NCI-H526 (cell line): ENCODE measurements at regions not wholly inside any gene's neighbourhood (a gene's known extent, or its start where the extent isn't known, plus 50 kb on each side); places are given as distances from the start of the nearest gene placed in this dataset.
"Not testable (repeated sequence)": the region's sequence is repeated elsewhere in the genome, so short reads cannot be mapped to it uniquely, and the experiment has no call there.

ENCODE experiments used
- DNase-seq, 2 experiments: peaks; one replicate each; lab custom pipeline; 2025; lab: John Stamatoyannopoulos, UW

DNA sequence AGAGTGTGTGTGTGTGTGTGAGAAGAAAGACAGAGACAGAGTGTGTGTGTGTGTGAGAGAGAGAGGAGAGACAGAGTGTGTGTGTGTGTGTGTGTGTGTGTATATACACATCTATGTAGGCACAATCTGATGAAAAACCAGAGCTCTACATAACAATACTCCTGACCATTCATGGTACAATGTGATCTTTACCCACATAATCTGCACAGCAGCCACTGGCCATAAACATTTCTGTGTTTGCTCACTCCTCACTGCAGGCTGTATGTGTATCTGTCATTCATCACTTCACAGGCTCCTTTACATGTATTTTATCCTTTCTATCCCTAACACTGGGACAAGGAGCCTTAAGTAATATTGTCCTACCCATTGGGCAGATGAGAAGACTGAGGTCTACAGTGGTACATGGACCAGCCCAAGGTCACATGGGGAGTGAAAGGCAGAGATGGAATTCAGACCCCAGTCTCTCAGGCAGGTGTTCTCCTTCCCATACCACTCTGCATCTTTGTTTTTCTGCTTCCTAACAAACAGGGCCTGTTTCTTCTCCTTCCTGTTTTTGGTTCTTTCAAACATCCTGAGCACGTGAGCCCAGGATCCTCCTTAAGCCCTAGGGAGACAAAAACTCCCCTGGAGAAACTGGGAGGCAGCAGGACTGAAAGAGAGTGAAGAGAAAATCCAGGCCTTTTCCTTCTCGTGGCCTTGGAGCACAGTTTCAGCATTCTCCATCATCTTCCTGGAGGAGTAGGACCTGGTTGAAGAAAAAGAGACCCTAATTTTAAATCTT lies 201.7 kb upstream of the MSX2 start:
- no peak for DNase-seq

DNA sequence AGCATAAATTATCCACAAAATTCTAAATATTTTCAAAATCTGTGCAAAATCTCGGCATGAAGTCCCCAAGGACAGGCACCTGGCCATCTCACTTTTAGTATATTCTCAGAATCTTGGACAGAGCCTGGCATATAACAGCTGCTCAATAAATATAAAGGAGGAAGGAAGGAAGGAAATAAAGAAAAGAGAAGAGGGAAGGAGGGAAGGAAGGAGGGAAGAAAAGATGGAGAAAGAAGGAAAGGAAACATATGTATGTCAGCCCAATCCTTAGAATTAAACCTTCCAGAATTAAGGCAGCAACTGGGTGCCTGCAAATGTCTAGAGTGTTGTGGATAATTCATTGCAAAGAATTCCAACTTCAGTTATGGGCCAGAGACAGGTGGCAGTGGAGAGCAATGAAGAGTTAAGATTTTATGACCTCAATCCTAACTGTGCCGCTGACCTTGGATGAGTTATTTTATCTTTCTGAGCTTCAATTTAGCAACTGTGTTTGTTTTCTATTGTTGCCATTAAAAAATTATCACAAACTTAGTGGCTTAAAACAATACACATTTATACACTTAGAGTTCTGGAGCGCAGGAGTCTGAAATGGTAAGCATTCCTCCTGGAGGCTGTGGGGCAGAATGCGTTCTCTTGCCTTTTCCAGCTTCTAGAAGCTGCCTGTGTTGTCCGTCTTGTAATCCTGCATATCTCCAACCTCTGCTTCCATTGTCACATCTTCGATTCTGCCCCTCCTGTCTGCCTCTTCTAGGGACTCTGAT lies 200.9 kb upstream of the MSX2 start:
- no peak for DNase-seq

DNA sequence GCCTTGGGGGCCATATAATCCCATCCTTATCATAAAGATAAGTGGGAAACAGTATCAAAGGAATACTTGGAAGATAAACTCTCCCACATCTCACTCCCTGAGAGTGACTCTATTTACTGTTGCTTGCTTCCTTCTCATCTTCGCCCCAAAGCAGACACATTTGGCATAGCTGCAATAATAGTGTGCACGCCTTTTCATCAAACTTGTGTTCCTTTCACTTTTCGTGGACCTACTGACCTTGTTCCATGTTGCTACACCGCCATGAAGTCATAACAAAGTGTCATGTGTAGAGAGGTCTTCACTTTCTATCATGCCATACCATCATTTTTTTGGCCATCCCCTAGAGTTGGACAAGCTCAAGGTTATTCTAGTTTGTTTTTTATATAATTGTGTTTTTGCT lies 200.0 kb upstream of the MSX2 start:
- DNase-seq = no peak

DNA sequence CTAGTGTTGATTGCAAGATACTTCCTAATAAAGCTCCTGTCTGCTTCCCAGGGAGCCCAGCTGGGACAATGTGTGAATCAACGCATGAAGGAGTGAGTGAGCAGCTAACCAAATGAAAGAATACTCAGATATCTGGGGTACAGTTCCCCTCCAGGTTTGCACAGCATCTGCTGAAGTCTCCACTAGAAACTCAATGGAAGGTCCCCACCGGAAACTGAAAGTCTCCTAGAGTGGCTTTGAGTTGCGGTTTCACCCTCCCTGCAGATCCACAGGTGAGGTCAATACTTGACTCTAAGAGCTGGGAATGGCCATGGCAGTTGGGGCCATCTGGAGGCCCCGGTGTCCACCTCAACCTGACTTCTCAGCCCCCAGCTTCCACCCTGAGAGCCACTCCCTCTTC lies 198.2 kb upstream of the MSX2 start:
- DNase-seq = no peak

DNA sequence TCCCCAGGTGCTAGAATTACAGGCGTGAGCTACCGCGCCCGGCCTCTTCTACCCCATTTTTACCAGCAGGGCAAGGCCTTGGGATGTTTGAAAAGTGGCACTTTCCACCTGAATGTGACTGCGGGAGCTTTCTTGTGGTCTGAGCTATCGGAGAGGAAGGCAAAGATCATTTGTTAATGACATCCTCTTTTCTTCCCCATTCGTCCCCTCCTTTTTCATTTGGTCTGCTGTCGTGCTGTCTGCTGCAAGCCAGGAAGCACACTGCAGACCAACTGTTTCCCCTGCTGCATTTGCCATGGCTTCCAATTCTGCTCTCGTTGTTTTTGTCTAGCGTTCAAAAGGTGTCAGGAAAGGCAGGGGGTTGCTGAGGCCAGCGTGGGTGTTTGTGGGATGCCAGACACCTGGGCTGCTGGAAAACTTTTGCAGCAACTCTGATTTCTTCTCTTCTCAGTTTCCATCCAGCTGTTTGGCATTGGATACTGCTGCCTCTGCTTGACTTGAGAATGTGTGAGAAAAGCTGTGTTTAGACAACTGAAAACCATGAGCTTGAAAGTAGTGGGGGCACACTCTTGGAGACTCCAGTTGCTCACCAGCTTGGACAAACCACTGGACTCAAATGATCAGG lies 196.4 kb upstream of the MSX2 start:
- DNase-seq = no peak

DNA sequence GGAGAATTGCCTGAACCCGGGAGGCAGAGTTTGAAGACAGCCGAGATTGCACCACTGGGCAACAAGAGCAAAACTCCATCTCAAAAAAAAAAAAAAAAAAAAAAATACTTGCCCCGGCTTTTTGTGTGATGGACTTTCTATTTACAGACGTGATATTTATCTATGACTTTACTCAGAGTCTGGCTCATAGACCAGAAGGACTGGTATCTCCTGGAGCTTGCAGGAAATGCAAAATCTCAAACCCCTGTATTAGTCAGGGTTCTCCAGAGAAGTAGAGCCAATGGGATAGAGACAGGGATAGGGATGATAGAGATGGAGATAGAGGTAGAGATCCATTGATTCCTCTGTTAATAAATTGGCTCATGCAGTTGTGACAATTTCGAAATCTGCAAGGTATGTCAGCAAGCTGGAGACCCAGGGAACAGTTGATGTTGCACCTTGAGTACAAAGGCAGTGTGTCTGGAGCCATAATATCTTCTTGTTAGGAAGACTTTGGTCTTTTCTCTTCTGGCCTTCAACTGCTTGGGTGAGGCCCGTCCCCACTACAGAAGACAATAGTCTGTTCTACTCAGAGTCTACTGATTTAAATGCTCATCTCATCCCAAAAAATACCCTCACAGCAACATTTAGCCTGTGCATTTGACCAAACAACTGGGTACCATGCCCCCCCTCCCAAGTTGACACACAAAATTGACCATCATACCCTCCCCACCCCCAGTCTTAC lies 195.4 kb upstream of the MSX2 start:
- DNase-seq = no peak

DNA sequence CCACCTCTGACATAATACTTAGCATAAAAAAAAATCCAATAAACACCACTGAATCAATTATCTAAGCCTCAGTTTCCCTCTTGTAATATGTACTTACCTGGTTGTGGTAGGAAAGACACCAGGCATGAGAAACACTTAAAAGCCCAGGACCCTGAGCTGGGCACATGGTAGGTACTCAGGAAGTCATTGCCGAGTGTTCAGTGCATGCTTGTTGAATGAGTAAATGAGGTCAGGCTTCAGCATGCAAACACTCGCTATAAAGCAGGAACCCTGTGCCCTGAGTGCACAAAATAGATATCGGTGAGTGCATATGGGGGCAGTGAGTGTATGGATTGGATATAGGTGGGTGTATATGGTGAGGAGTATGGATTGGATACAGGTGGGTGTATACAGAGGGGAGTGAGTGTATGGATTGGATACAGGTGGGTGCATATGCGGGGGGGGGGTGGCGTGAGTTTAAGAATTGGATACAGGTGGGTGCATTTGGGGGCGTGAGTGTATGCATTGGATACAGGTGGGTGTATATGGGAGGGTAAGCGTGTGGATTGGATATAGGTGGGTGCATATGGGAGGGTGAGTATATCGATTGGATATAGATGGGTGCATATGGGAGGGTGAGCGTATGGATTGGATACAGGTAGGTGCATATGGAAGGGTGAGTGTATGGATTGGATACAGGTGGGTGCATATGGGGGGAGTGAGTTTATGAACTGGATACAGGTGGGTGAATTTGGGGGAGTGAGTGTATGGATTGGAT lies 194.3 kb upstream of the MSX2 start:
- no peak for DNase-seq

DNA sequence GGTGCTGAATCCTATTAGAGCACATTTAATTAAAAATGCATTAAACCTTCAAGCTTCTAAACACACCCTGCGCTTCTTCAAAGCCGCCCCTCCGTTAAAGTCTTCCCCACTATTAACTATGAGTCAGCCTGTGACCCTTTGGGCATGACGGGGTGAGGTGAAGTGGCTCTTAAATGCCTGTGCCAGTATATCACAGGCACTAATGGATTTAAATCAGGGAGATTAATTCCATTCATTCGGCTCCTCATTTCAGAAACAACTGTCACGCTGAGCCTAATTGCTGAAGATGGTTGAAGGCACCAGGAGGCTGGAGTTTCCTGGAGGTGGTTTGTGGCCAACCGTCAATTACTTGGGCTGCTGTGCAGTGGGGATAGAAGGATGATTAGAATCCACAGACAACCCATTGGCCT lies 192.6 kb upstream of the MSX2 start:
- DNase-seq = no peak

DNA sequence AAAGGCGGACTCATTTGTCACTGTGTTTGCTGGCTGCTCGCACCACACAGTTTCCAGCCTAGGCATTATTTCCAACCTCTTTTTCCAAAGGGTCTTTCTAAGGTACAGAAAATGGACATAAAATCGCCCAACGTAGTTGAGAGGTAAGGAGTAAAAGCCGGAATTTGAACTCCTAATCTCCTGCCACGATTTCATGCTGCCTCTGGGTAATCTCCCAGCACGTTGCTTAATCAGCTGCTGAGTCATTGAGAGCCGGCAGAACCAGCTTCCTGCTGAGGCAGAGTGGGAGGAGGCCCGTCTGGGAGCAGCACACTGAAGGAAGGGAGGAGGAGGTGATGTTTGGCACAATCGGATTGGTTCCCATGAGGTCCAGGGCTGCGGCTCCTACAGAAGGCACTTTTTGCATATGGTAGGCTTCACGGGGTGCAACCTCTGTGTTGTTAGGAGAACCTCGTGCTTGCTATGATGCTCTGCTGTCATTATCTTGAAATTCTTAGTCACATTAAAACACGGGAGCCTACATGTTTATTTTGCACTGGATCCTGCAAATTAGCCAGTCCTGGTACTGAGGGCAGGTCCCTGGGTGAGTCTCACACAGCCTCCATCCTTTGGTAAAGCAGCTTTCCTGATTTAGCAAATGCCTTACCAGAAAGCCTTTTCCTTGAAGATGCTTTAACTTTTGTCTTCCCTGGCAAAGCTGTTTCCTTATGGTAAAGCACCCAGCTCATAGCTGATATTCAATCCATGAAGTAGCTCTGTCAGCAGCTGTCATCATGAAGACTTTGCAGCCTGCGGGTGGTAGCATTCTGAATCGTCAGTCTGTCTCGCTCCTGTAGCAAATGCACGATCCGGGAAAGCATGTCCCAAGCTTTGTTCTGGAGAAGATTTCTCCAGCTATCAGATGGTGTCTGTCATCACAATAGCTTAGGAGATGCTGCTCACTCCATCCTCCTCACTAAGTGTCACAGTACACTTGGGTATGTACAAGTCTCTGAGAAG lies 191.6 kb upstream of the MSX2 start:
- DNase-seq = peak; percentile 47 to 56

DNA sequence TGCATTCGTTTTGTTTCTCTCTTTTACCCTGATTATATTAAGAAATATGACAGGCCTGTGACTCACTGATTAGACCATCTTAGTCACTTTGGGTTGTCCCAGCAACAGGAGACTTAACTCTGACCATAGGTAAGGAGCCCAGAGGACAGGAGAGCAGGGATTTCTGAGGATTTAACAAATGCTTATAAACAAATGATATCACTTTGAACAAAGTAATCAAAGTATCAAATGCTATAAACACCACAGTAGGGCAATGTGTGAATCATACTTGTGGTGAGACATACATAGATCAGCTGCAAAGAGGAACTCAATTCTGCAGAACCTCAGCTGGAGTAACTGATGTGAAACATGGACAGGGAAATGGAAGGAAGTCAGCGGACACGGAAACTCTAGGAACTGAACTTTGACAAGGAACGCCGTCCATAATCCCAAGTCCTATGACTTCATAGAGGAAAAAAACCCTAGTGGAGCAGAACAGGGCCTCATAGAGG lies 190.6 kb upstream of the MSX2 start:
- DNase-seq = no peak

DNA sequence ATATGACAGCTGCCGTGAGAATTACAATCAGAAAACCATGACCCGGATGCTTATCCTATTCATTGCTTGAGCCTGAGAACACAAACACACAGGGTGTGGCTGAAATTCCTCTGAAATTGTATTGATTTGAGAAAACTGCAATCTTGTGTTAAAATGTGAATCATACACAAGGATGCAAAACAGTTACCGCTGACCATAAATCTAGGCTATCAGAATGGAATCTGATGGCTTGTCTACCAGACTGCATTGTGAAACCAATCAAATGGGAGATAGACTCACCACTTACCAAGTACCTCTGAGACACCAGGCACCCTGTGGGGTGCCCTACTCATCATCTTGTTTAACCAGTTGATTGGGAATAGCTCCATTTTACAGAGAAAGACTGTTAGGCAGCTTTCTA lies 188.7 kb upstream of the MSX2 start:
- DNase-seq = no peak

DNA sequence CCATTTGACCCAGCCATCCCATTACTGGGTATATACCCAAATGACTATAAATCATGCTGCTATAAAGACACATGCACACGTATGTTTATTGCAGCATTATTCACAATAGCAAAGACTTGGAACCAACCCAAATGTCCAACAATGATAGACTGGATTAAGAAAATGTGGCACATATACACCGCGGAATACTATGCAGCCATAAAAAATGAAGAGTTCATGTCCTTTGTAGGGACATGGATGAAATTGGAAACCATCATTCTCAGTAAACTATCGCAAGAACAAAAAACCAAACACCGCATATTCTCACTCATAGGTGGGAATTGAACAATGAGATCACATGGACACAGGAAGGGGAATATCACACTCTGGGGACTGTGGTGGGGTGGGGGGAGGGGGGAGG lies 184.6 kb upstream of the MSX2 start:
- DNase-seq = not testable (repeated sequence)

DNA sequence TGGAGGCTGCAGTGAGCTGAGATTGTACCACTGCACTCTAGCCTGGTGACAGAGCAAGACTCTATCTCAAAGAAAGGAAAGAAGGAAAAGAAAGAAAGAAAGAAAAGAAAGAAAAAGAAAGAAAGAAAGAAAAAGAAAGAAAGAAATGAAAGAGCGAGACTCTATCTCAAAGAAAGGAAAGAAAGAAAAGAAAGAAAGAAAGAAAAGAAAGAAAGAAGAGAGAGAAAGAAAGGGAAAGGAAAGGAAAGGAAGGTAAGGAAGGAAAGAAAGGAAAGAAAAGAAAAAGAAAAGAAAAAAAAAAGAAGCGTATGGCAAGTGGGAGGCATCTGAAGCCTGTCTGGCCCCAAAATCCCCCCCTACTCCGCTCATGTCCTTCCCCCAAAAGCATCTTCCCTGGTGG lies 182.3 kb upstream of the MSX2 start:
- DNase-seq = no peak

DNA sequence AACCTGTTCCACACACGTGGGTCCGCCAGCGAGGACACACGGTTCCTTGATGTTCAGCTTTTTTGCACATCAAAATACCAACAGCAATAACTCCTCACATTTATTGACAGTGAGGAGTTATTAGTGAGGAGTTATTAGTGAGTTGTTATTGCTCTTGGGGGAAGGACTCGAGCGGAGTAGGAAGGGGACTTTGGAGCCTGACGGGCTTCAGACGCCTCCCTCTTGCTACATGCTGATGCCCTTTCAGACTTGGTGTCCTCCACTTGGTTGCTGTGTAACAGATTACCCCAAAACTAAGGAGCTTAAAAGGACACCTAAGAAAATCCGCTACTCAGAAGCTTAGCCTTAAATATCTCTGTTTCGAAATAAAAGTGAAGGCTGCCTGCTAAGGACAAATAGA lies 181.9 kb upstream of the MSX2 start:
- DNase-seq = no peak

DNA sequence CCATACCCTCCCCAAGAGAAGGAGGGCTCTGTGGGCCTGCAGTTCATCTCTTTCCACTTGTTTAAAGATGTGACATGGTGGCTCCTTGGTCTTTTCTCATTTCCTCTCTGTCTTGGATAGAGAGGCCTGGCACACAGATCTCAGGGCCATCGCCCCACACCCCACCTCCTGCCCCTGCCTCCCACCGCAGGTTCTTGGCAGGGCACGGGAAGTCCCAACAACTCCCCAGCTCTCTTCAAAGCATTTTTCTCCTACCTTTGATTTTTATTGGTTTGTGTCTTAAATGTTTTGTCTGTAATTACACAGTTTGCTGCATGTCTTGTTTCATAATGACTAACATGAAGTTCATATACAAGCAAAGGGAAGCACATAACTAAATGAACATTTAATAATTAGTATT lies 178.5 kb upstream of the MSX2 start:
- no peak for DNase-seq

DNA sequence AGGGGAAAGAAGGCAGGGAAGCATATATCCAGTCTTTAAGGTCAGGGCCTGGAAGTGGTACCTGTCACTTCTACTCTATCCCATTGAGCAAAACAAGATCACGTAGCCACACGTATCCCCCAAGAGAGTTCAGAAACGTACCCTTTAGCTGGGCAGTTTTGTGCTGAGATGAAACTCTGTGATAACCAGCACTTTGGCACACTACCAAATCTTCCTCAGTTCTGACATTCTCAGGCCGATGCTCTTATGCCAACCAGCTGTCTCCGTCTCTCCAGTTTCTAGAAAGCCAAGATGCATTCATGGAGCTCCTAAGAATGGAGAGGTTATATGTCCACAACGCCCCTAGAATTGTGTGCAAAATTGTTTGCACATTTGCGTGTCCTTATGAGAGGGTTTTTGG lies 176.6 kb upstream of the MSX2 start:
- no peak for DNase-seq

DNA sequence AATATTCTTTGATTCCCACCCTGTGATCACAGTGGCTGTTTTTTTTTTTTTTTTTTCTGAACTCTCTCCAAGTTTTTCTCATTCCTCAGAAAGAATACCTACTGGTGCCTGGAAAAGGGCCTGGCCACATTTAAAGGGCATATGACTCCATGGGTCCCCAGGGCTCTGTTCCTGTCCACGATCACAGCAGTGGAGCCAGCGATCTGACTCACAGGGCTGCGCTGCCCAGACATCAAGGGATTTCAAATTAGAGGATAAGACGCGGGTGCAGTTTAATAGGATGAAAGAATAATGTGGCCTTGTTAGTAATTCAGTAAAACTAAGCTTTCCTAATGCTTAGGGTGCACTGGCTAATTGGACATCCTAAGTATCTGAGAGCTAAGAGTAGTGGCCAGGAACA lies 175.1 kb upstream of the MSX2 start:
- DNase-seq = no peak

DNA sequence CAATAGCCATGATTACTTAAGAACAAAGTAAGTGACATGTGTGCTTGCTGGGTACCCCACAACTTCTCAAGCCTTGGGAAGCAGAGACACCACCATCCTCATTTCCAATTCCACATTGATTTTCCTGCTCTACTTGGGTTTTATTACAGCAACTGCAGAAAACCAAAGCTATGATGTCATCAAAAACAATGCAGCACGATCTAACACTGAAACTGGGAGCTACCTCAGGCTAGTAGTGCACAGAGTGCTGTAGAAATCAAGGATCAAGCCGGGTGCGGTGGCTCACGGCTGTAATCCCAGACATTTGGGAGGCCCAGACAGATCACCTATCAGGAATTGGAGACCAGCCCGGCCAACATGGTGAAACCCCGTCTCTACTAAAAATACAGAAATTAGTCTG lies 174.4 kb upstream of the MSX2 start:
- no peak for DNase-seq

DNA sequence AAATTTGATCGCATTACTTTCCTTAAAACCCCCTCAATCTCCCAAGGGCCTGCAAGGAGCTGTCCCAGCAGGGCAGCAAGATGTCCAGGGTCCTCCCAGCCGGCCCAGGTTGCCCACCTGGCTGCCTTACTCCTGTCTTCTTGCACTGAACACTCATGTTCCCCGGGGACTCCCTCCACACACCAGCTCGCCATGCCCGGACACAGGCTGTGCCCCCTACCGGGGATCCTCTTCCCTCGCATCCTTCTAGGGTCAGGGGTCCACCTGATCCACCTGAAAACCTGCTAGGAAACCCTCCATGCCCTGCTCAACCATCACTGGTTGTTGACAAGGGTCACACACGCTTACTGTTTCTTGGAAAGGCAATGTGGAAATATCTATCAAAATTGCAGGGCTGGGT lies 172.0 kb upstream of the MSX2 start:
- DNase-seq = peak in 1 of 2 experiments; percentile 6

DNA sequence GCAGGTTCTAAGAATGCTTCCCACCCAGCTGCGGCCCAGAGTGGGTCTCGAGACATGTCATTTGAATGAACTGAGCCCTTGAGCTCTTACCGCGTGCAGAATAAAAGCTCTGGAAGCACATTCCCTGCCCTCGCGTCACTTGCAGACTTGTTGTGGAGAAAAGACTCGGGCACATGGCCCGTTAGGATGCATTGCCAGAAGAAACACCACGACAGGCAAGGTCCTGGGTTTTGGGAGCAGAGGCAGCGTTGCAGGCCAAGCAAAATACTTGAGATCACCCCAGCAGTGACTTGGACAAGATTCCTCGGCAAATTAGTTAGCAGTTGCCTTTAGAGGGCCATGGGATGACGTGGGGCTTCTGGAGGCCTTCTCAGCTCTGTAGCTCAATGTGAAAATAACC lies 170.8 kb upstream of the MSX2 start:
- DNase-seq = no peak
